MCF 10A (cell line): ENCODE measurements at regions not wholly inside any gene's neighbourhood (a gene's known extent, or its start where the extent isn't known, plus 50 kb on each side); places are given as distances from the start of the nearest gene placed in this dataset.

Source experiments
- BruUV-seq: library from RNA; stranded (reverse); fragments of 400-500 nt; replicated peaks from 2 replicates; lab custom pipeline; 2021; lab: Mats Ljungman, UMichigan
- CTCF ChIA-PET: fragments of 300-600 bp; sonication (Branson Sonifier 250); formaldehyde crosslinking; extraction: SDS; loops from one replicate; lab custom pipeline; 2021; ENCODE audit warnings: antibody characterized with exemption, inconsistent platforms; lab: Yijun Ruan, JAX
- POLR2A ChIA-PET: fragments of 300-600, 350-650 bp; sonication (Branson Sonifier 250); formaldehyde crosslinking; extraction: SDS; loops from one replicate; lab custom pipeline; 2020; ENCODE audit warnings: antibody characterized with exemption, inconsistent platforms; lab: Yijun Ruan, JAX
- DNase-seq: peaks from one replicate; pipeline ENCODE4 v3.0.0-alpha.2; 2018; ENCODE audit not compliant: unreplicated experiment
- H3K27ac Mint-ChIP-seq: one replicate; pipeline ENCODE4 v1.8.0; 2022; ENCODE audit warnings: mild to moderate bottlenecking, low read depth, mixed read lengths; ENCODE audit not compliant: unreplicated experiment
- H3K27me3 Mint-ChIP-seq: one replicate; pipeline ENCODE4 v1.8.0; 2022; ENCODE audit warnings: mixed read lengths; ENCODE audit not compliant: insufficient read depth, unreplicated experiment
- H3K36me3 Mint-ChIP-seq: one replicate; pipeline ENCODE4 v1.8.0; 2022; ENCODE audit warnings: mild to moderate bottlenecking, moderate library complexity, mixed read lengths; ENCODE audit not compliant: insufficient read depth, unreplicated experiment
- H3K4me1 Mint-ChIP-seq: one replicate; pipeline ENCODE4 v1.8.0; 2022; ENCODE audit warnings: mixed read lengths; ENCODE audit not compliant: insufficient read depth, unreplicated experiment
- H3K4me3 Mint-ChIP-seq: one replicate; pipeline ENCODE4 v1.8.0; 2022; ENCODE audit warnings: mild to moderate bottlenecking, moderate library complexity, mixed read lengths; ENCODE audit not compliant: unreplicated experiment
- H3K9me3 Mint-ChIP-seq: one replicate; pipeline ENCODE4 v1.8.0; 2022; ENCODE audit warnings: mixed read lengths; ENCODE audit not compliant: unreplicated experiment
- CTCF ChIP-seq: fragments of 200-600 bp; IDR thresholded peaks from one replicate; pipeline ENCODE4 v1.8.0; 2022; ENCODE audit warnings: antibody characterized with exemption, mild to moderate bottlenecking; ENCODE audit not compliant: unreplicated experiment
- intact Hi-C: fragments of 100-400 bp; cut with micrococcal nuclease; formaldehyde crosslinking; loops from 2 replicates; pipeline ENCODE4 v1.14.1; 2022

DNA sequence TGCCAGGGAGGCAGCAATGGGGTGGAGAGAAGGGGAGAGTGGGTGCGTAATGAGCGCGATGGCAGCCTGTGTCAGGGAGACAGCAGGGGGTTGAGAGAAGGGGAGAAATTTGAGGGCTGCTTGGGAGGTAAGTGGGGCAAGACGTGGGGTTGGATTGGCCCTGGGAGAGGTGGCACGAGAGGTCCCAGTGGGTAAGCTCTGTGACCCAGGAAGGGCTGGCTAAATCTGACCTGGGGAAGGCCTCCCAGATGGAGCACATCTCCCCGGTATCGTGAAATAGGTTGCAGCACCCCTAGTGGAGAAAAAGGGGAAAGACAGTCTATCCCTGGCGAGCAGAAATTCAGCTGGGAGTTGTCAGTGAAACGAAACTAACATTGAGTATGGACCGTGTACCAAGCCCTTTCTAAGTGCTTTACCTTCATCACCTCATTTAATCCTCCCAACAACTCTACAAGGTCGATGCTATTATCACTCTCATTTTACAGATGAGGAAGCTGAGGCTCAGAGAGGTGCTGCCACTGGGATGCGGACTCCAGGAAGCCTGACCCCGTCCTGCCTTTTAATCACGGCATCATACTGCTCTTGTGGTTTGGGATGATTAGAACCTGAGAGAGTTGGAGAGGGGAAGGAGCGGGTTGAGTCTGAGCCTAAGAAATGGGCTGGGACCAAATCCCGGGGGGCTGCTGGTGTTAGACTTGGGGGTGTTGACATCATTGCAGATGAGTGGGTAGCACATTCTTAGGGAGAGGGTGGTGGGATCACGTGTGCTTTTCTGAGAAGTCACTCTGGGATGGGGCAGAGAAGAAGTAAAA, 56.6 kb upstream of the RPL11 start:
- ChIA-PET POLR2A (interaction anchor here (0.5 to 6.7 kb wide), 13 partner anchors 13 to 1714 kb away, joined by 3 to 131 read pairs (median 4); partner anchors contain the start of genes ID3 and RPL11), CTCF (interaction anchor here (0.7 to 12.8 kb wide), 27 partner anchors 10 to 315 kb away, joined by 3 to 472 read pairs (median 5); partner anchors contain the start of gene ID3)
- Mint-ChIP-seq H3K4me3 (peak overlapping the region; percentile 72), H3K36me3 (no peaks in the 10 kb centered on the region), H3K9me3 (no peaks in the 10 kb centered on the region), H3K4me1 (peaks cover 14% of the 10 kb centered on the region), H3K27ac (peak overlapping the region; percentile 86), H3K27me3 (no peaks in the 10 kb centered on the region)
- TF ChIP-seq CTCF: peak; percentile 71
- intact Hi-C loops: loop anchor here (1.0 to 5.0 kb wide), 4 partner anchors 43 to 658 kb away; no protein-coding TSS in a partner anchor
- no TSS peak for BruUV-seq
- peak; percentile 75 for DNase-seq

DNA sequence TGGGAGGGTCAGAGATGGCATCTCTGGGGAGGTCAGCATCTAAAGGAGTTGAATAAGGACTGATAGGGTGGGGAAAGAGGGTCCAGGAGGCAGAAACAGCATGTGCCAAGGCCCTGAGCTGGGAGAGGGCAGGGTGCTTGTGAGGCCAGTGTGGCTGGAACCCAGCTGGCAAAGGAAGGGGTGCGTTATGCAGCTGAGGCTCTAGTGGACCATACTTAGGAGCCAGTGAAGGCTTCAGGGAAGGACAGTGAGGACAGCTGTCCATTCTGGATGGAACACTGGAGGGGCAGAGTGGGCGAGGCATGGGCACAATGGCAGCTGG, 57.1 kb upstream of the RPL11 start:
- no peak for DNase-seq
- intact Hi-C loops: no loop called here
- H3K9me3 Mint-ChIP-seq: no peaks in the 10 kb centered on the region
- H3K36me3 Mint-ChIP-seq: no peaks in the 10 kb centered on the region
- ChIA-PET CTCF (interaction anchor here (0.6 to 12.8 kb wide), 25 partner anchors 10 to 315 kb away, joined by 3 to 472 read pairs (median 5); partner anchors contain the start of gene ID3), POLR2A (interaction anchor here (1.0 to 6.7 kb wide), 10 partner anchors 13 to 89 kb away, joined by 3 to 131 read pairs (median 4); partner anchors contain the start of genes ID3 and RPL11)
- no peaks in the 10 kb centered on the region for H3K27me3 Mint-ChIP-seq
- H3K27ac Mint-ChIP-seq: peak overlapping the region; percentile 86
- H3K4me3 Mint-ChIP-seq: peak overlapping the region; percentile 72
- no peak for TF ChIP-seq CTCF
- no TSS peak for BruUV-seq
- peaks cover 14% of the 10 kb centered on the region for H3K4me1 Mint-ChIP-seq

GRCh38 chr1:23632479-23633160, 59.0 kb upstream of the RPL11 start:
- CTCF ChIA-PET: interaction anchor here (1.6 to 12.8 kb wide), 3 partner anchors 12 to 83 kb away, joined by 8 to 472 read pairs (median 22); partner anchors contain the start of gene ID3
- intact Hi-C loops: no loop called here
- no peak overlapping the region for H3K27ac Mint-ChIP-seq

More at GRCh38 chr1:23632479-23633160, 59.0 kb upstream of the RPL11 start:
- peaks cover 14% of the 10 kb centered on the region for H3K4me1 Mint-ChIP-seq
- H3K36me3 Mint-ChIP-seq: peaks cover 4% of the 10 kb centered on the region
- DNase-seq: no peak
- no peaks in the 10 kb centered on the region for H3K27me3 Mint-ChIP-seq
- no TSS peak for BruUV-seq
- H3K9me3 Mint-ChIP-seq: peaks cover 4% of the 10 kb centered on the region
- POLR2A ChIA-PET: interaction anchor here (2.1 to 6.7 kb wide), 2 partner anchors 40 to 77 kb away, joined by 8 to 131 read pairs; partner anchors contain the start of gene ID3
- H3K4me3 Mint-ChIP-seq: no peak overlapping the region
- no peak for TF ChIP-seq CTCF
